COLO829 (cell line): ENCODE measurements at regions not wholly inside any gene's neighbourhood (a gene's known extent, or its start where the extent isn't known, plus 50 kb on each side); places are given as distances from the start of the nearest gene placed in this dataset.

Experiments used
- DNase-seq: peaks from one replicate; pipeline ENCODE4 v3.0.0; 2012; ENCODE audit warnings: low spot score

GRCh38 chr1:87224201-87224600 lies 104.5 kb upstream of the LMO4 start:
- DNase-seq: peak; percentile 68

DNA sequence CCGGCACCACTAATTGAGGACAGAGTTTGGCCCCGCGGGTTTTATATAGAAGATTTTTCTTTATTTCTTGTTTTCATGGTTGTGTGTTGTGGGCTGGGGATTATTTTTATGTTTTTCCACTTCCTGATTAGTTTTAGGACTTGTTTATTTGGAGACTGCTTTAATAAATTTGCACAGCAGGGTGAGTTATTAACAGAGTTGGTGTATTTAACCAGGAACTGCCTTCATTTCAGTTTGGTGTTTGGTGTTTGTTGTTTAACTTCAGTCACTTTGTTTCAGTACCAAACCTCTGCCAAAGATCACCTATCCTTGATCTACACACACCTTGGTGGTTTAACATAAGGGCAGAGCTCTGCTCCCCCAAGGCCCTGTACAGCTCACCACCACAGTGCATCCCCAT lies 103.5 kb upstream of the LMO4 start:
- no peak for DNase-seq

- DNase-seq: peak; percentile 77
Measured at GRCh38 chr1:87226341-87226760, 102.3 kb upstream of the LMO4 start.

DNA sequence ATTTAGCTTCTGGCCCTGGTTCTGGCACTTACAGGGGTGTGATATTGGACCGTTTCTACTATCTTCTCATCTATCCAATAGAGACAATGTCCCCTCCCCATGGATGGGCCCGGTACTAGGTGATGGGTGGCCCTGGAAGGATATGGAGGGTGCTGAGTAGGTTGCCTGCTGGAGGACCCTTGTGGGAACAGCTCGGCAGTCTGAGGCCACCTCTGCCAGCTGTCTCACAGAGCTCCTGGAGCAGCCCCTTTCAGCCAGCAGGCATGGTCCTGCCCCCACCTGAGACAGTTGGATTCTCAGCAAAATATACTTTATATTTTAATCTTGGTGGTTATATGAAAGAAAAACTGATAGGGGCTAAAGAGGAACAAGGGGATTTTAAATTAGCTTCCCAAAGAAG lies 101.0 kb upstream of the LMO4 start:
- no peak for DNase-seq

GRCh38 chr1:87230501-87230900 lies 98.2 kb upstream of the LMO4 start:
- DNase-seq: no peak

DNA sequence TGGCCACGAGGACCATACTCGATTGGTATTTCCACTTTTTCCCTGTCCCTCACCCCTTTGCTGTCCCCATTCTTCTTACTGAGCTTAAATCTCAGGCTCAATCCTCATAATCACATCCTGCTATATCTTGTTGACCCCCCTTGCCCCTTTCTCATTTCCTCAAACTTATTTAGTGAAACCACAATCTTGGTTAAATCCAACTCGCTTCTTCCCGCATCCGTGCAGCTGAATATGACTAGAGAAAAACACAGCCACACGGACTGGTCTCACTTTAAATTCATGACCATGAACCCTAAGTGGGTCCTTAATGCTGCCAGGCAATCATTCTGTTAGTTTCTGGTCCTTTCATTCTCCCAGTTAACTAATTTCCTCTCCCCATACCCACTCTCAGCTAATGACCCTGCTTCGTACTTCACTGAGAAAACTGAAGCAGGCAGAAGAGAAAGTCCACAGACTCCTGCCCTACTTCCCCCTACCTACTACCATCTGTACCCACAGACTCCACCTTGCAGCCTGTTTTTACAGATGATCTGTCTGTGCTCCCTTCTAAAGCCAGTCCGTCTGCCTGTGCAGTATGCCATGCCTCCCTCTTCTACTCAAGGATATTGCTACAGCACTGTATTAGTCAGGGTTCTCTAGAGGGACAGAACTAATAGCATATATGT lies 96.8 kb upstream of the LMO4 start:
- no peak for DNase-seq

- no peak for DNase-seq
Measured at GRCh38 chr1:87236585-87236984, 92.1 kb upstream of the LMO4 start.

GRCh38 chr1:87239997-87240605 lies 88.6 kb upstream of the LMO4 start:
- DNase-seq: no peak

- DNase-seq: no peak
Measured at GRCh38 chr1:87240661-87241285, 87.9 kb upstream of the LMO4 start.

DNA sequence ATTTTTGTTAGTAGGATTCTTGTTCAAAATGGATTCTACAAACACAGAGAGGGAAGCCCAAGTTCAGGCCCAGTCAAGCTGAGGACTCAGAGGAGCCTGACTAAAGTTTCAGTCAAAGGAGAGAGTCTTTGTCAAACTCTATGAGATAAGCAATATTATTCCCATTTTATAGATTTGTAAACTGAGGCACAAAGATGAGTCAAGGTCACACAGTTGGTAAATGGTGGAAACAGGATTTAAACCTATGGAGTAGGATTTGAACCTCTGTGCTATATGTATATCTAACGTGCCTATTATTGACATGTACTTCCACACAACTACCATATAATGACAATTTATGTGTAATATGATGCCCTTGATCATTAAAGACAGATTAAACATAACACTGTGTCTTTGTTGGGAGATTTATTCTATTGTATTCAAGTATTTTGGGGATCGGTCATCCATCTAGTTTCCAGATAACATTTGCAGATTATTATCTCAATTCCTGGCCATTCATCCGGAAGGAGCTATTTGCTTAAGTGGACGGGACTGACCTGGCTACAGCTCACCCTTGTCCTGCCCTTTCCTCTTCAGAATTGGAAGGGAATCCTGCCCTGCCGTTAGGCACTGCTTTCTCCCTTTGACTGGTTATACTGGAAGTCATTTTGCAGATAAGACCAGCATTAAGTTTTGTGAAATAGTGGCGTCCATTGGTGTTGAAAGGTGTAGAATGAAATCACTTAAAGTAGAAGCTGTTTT lies 86.1 kb upstream of the LMO4 start:
- no peak for DNase-seq

GRCh38 chr1:87243573-87243972 lies 85.1 kb upstream of the LMO4 start:
- DNase-seq: no peak

DNA sequence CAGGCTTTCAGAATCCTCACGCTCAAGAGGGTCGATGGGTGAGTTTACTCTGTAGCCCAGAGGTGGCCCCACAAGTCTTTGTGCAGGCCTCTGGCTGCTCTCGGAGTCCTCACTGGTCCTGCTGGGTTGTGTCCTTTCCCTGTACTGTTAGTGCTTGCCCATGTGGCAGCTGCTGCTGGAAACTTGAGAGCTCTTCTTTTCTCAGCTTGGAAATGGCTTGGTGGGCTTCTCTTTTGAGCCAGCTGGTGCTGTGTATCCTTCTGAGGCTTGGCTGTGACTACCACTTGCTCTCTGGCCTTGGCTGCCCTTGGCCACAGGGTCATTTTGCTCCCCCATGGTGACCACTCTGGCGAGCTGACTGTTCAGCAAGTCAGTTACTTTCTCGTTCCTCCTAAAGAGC lies 82.2 kb upstream of the LMO4 start:
- no peak for DNase-seq

DNA sequence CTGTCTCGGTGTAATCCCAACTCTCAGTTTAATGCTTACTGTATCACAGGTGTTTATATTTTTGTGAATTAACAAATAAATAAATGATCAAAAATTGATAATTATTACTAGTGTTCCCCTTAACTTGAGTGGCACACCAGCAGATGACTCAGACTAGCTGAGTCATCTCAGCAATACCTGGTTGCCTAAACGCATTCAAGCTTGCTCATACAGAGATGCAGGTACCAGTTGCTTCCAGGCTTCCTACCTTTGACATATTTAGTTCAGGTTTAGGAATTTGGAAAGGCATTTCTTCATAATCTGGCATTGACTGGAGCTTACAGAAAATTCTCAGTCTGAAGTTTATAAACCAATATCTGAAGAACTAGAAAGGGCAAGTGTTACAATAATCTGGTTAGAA lies 78.9 kb upstream of the LMO4 start:
- no peak for DNase-seq

DNA sequence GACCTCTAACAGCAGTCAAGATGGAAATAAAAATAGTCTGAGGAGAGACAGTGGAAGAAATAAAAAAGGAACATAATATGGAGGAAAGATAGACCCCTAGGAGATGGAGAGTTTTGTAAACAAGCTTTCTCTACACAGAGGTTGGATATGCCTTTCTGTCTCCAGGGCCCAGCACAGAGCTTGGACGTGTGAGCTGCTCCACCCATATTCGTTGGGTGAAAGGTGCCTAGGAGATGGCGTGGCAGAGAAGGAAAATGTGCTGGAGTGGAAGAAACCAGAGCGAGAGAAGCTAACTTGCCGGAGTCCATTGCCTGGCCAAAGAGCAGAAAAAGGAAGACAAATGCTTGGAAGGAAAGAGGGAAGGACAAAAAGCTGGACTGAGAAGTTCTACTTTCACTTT lies 78.3 kb upstream of the LMO4 start:
- no peak for DNase-seq

GRCh38 chr1:87252406-87252805 lies 76.3 kb upstream of the LMO4 start:
- DNase-seq: no peak

DNA sequence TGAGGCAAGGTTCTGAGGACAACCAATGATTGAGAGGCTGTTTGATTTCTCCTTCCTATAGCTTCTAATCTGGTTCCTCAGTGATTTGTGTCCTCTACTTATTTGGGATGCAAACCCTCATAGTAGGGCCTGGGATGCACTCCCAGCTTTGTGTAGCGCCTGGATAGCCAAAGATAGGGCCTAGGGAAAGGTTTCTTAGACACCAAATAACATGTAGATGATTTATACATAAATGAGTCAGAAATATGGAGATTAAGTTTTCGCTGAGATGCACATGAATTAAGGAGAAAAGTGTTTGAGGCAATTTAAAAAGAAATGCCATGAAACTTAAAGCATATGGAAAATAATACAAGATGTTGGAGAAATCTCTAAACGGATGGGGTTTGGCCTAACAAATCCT lies 66.0 kb upstream of the LMO4 start:
- DNase-seq: no peak

GRCh38 chr1:87263281-87263680 lies 65.4 kb upstream of the LMO4 start:
- no peak for DNase-seq

DNA sequence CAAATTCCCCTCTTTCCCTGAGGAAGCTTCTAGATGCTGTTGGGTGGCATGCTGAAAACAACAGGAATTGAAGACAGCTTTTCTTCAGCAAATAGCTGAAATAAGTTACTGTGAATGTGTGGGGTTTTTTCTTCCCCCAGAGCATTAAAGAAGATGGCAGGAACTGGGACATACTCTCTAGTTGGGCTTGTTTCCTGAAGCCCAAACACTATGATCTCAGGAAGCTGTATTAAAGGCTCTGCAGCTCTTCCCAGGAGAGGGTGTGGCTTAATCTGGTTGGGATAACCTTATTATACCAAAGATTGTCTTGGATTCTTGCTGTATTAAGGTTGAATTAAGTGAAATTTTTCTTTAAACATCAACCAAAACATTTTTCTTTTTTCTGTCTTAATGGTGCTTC lies 64.9 kb upstream of the LMO4 start:
- no peak for DNase-seq

DNA sequence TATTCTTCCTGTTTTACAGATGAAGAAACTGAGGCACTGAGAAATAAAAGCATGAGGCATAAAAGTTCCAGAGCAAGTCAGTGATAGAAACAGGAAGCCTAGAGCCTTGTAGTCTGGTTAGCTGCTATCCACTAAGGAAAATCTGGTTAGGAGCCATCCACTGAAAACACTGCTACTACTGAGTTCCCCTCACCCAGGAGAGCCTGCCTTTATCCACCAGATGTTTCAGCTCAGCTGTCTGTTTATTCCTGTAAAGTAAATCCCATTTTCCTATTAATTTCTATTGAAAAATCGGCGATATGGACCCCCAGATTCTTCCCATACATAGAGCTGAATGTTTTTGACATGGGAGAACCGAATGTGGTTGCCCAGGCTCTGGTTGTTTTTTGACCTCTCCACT lies 63.7 kb upstream of the LMO4 start:
- no peak for DNase-seq

DNA sequence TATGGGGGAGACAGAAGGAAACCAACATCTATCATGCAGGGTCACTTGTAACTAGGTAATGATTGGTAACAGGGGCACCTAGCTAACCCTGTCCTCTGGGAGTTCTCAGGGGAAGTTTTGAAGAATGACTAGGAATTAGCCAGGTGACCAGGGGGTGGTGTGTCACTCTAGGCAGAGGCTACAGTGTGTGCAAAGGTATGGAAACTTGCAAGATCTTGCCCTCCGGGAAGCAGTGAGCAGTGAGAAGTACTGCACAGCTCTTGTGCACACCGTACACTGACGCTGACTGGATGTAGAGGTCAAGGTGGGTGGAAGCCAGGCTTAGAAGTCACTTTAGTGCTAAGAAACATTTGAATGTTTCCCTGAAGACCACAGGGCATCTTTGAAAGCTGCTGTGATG lies 62.9 kb upstream of the LMO4 start:
- DNase-seq: no peak

DNA sequence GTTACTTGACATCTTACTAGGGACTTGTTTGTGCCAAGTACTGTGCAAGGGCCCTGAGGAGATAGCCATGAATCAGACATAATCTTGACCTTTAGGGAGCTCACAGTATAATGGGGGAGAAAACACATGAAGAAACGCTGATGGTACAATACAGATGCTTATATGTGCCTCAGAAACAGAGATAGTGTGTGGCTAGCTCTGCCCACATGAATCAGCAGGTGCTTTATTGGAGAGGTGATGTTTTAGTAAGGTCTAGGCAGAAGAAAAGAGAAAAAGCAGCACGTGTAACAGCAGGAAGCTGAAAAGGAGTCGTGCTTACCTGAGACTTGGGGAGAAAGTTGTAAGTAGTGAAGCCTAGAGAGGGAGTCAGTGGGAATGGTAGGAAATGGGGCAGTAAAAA lies 60.6 kb upstream of the LMO4 start:
- no peak for DNase-seq

DNA sequence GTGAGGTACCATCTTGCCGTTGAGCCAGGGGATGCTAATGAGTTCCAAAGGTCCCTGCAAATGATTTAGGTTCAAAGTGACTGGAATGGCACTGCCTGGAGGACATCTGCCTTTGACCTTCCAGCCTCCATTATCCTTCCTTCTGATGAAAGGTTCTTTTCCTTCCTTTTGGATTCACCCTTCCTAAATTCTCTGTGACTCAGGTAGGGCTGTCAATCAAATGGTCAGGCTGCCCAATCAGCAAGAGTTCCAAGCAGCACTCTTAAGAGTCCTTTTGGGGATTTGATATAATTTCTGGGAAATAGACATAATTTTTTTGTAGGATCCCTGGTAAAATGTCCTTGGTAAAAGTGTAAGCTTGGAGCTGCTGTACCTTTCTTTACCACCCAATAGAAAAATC lies 58.8 kb upstream of the LMO4 start:
- no peak for DNase-seq

- peak; percentile 73 for DNase-seq
Measured at GRCh38 chr1:87273291-87273690, 55.4 kb upstream of the LMO4 start.
